ENCODE measurements at regions not wholly inside any gene's neighbourhood (a gene's known extent, or its start where the extent isn't known, plus 50 kb on each side); places are given as distances from the start of the nearest gene placed in this dataset.

GRCh38 chr9:111263116-111263515, 66.9 kb downstream of the OR2K2 start:
- Histone ChIP-seq H3K4me1 (ENCODE audit: insufficient read depth, low read length) (no peaks in the 10 kb centered on the region), H2AFZ (ENCODE audit: low read depth, low read length) (no peak overlapping the region)

GRCh38 chr9:111258875-111259271, 71.2 kb downstream of the OR2K2 start:
- H3K4me1 Mint-ChIP-seq (ENCODE audit: low read depth, unreplicated experiment), result no peaks in the 10 kb centered on the region
- Histone ChIP-seq H3K9ac (ENCODE audit: low read length) (no peak overlapping the region), H3K27ac (ENCODE audit: low read depth, low read length) (no peak overlapping the region), H3K27me3 (ENCODE audit: insufficient read depth, low read length) (no peaks in the 10 kb centered on the region), H3K4me3 (ENCODE audit: insufficient read depth, low read depth, low read length) (no peak overlapping the region), H3K4me1 (ENCODE audit: insufficient read depth, low read length) (no peaks in the 10 kb centered on the region), H3K36me3 (ENCODE audit: insufficient read depth, low read length) (no peaks in the 10 kb centered on the region), H3K9me3 (ENCODE audit: insufficient read depth, low read depth, low read length) (no peaks in the 10 kb centered on the region), H3K79me2 (ENCODE audit: insufficient read depth, low read length) (no peaks in the 10 kb centered on the region), H2AFZ (ENCODE audit: low read depth, low read length) (no peak overlapping the region), H4K20me1 (ENCODE audit: insufficient read depth, low read length) (no peaks in the 10 kb centered on the region), H3K4me2 (ENCODE audit: low read length) (no peak overlapping the region)
- no peak for DNase-seq (ENCODE audit: low read depth)
- H3K36me3 Mint-ChIP-seq (ENCODE audit: low read depth, unreplicated experiment), result no peaks in the 10 kb centered on the region
- TF ChIP-seq EZH2 (IDR thresholded peaks at IDR 0.05; ENCODE audit: insufficient read depth, low read length), result no peak
- no peak for TF ChIP-seq CTCF (IDR thresholded peaks at IDR 0.05; ENCODE audit: insufficient read depth, low read depth, low read length)
- no peaks in the 10 kb centered on the region for H3K9me3 Mint-ChIP-seq (ENCODE audit: unreplicated experiment)
- no peaks in the 10 kb centered on the region for H3K27me3 Mint-ChIP-seq (ENCODE audit: low read depth, unreplicated experiment)
- no peak overlapping the region for H3K27ac Mint-ChIP-seq (ENCODE audit: unreplicated experiment)
- no peak for FAIRE-seq
- no peak overlapping the region for H3K4me3 Mint-ChIP-seq (ENCODE audit: unreplicated experiment)

More at GRCh38 chr9:111263116-111263515, 66.9 kb downstream of the OR2K2 start:
- Mint-ChIP-seq H3K4me3 (ENCODE audit: unreplicated experiment) (no peak overlapping the region), H3K27ac (ENCODE audit: unreplicated experiment) (no peak overlapping the region), H3K27me3 (ENCODE audit: low read depth, unreplicated experiment) (no peaks in the 10 kb centered on the region), H3K9me3 (ENCODE audit: unreplicated experiment) (peaks cover 10% of the 10 kb centered on the region), H3K4me1 (ENCODE audit: low read depth, unreplicated experiment) (no peaks in the 10 kb centered on the region), H3K36me3 (ENCODE audit: low read depth, unreplicated experiment) (no peaks in the 10 kb centered on the region)
- Histone ChIP-seq H4K20me1 (ENCODE audit: insufficient read depth, low read length) (no peaks in the 10 kb centered on the region), H3K9me3 (ENCODE audit: insufficient read depth, low read depth, low read length) (no peaks in the 10 kb centered on the region), H3K9ac (ENCODE audit: low read length) (no peak overlapping the region), H3K79me2 (ENCODE audit: insufficient read depth, low read length) (no peaks in the 10 kb centered on the region), H3K27ac (ENCODE audit: low read depth, low read length) (no peak overlapping the region), H3K4me2 (ENCODE audit: low read length) (no peak overlapping the region), H3K4me3 (ENCODE audit: insufficient read depth, low read depth, low read length) (no peak overlapping the region), H3K36me3 (ENCODE audit: insufficient read depth, low read length) (no peaks in the 10 kb centered on the region), H3K27me3 (ENCODE audit: insufficient read depth, low read length) (no peaks in the 10 kb centered on the region)
- FAIRE-seq (no peak), DNase-seq (ENCODE audit: low read depth) (no peak)
- TF ChIP-seq EZH2 (IDR thresholded peaks at IDR 0.05; ENCODE audit: insufficient read depth, low read length) (no peak), CTCF (IDR thresholded peaks at IDR 0.05; ENCODE audit: insufficient read depth, low read depth, low read length) (no peak)

- Mint-ChIP-seq H3K36me3 (ENCODE audit: low read depth, unreplicated experiment) (no peaks in the 10 kb centered on the region), H3K4me3 (ENCODE audit: unreplicated experiment) (no peak overlapping the region), H3K27me3 (ENCODE audit: low read depth, unreplicated experiment) (no peaks in the 10 kb centered on the region), H3K4me1 (ENCODE audit: low read depth, unreplicated experiment) (no peaks in the 10 kb centered on the region), H3K9me3 (ENCODE audit: unreplicated experiment) (no peaks in the 10 kb centered on the region), H3K27ac (ENCODE audit: unreplicated experiment) (no peak overlapping the region)
- no peaks in the 10 kb centered on the region for H3K36me3 ChIP-seq (ENCODE audit: insufficient read depth, low read length)
- no peaks in the 10 kb centered on the region for H3K4me1 ChIP-seq (ENCODE audit: insufficient read depth, low read length)
- TF ChIP-seq EZH2 (IDR thresholded peaks at IDR 0.05; ENCODE audit: insufficient read depth, low read length) (no peak), CTCF (IDR thresholded peaks at IDR 0.05; ENCODE audit: insufficient read depth, low read depth, low read length) (no peak)
- FAIRE-seq (no peak), DNase-seq (ENCODE audit: low read depth) (no peak)
- H3K4me2 ChIP-seq (ENCODE audit: low read length), result no peak overlapping the region
- no peaks in the 10 kb centered on the region for H3K9me3 ChIP-seq (ENCODE audit: insufficient read depth, low read depth, low read length)
- no peak overlapping the region for H3K27ac ChIP-seq (ENCODE audit: low read depth, low read length)
- no peaks in the 10 kb centered on the region for H3K79me2 ChIP-seq (ENCODE audit: insufficient read depth, low read length)
- no peak overlapping the region for H3K4me3 ChIP-seq (ENCODE audit: insufficient read depth, low read depth, low read length)
- no peaks in the 10 kb centered on the region for H4K20me1 ChIP-seq (ENCODE audit: insufficient read depth, low read length)
- no peaks in the 10 kb centered on the region for H3K27me3 ChIP-seq (ENCODE audit: insufficient read depth, low read length)
- no peak overlapping the region for H2AFZ ChIP-seq (ENCODE audit: low read depth, low read length)
- no peak overlapping the region for H3K9ac ChIP-seq (ENCODE audit: low read length)
These were observed 71.7 kb downstream of the OR2K2 start for GRCh38 chr9:111258209-111258874.
